IPS DF 6.9 (cell line): ENCODE measurements at regions not wholly inside any gene's neighbourhood (a gene's known extent, or its start where the extent isn't known, plus 50 kb on each side); places are given as distances from the start of the nearest gene placed in this dataset.

ENCODE experiments used
- DNase-seq: peaks from one replicate; pipeline ENCODE4 v3.0.0-alpha.2; 2013; ENCODE audit warnings: low read depth, low spot score
- H3K27ac ChIP-seq: one replicate; pipeline ENCODE4 v1.5.1; 2013; ENCODE audit warnings: low read length, control low read depth
- H3K27me3 ChIP-seq: 2 replicates; pipeline ENCODE4 v1.6.1; 2013; ENCODE audit warnings: mild to moderate bottlenecking, low read length; ENCODE audit not compliant: control insufficient read depth, insufficient read depth
- H3K36me3 ChIP-seq: 2 replicates; pipeline ENCODE4 v1.6.1; 2013; ENCODE audit warnings: low read length; ENCODE audit not compliant: control insufficient read depth, insufficient read depth
- H3K4me1 ChIP-seq: 2 replicates; pipeline ENCODE4 v1.6.1; 2013; ENCODE audit warnings: low read length; ENCODE audit not compliant: control insufficient read depth, insufficient read depth
- H3K4me3 ChIP-seq: 2 replicates; pipeline ENCODE4 v1.5.1; 2013; ENCODE audit warnings: mild to moderate bottlenecking, low read length
- H3K9me3 ChIP-seq: 2 replicates; pipeline ENCODE4 v1.6.1; 2013; ENCODE audit warnings: low read length, inconsistent platforms; ENCODE audit not compliant: control insufficient read depth, insufficient read depth
- WGBS: extraction: QIAGEN DNeasy Blood & Tissue Kit; methylation state at CpG from one replicate; pipeline ENCODE4 v1.1.7; 2013; ENCODE audit warnings: mixed read lengths, missing lambda C conversion rate; ENCODE audit not compliant: insufficient read length, insufficient coverage; 5-methylcytosine and 5-hydroxymethylcytosine counted together

DNA sequence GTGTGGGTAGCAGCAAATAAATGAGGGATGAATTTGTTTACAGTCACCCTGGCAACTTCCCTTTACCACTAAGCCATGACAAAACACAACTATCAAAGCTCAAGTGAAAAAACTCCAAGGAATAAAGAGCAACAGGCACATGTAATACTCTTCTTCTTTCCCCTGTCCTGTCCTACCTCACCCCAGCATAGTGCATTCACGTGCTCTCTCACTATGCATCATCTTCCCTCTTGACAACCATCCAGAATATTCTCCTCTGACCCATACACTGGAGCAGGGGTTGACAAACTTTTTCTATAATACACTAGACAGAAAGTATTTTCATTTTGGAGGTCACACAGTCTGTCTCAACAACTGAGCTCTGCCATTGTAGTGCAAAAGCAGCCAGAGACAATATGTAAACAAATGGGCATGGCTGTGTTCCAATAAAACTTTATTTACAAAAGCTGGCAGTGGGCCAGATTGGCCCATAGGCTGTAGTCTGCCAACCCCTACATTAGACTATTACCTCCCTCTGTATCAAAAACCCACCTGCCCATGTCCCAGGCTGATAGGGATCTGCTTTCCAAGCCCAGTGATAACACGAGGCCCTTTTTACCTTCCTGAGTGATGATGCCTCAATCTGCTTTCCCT is 354.5 kb downstream of the FGFR2 start:
- WGBS = no CpG with 5 or more reads among the region's 2 CpGs
- Histone ChIP-seq H3K27me3 (no peaks in the 10 kb centered on the region), H3K4me1 (no peaks in the 10 kb centered on the region), H3K27ac (no peak overlapping the region), H3K4me3 (no peak overlapping the region), H3K9me3 (no peaks in the 10 kb centered on the region), H3K36me3 (no peaks in the 10 kb centered on the region)
- DNase-seq = no peak

DNA sequence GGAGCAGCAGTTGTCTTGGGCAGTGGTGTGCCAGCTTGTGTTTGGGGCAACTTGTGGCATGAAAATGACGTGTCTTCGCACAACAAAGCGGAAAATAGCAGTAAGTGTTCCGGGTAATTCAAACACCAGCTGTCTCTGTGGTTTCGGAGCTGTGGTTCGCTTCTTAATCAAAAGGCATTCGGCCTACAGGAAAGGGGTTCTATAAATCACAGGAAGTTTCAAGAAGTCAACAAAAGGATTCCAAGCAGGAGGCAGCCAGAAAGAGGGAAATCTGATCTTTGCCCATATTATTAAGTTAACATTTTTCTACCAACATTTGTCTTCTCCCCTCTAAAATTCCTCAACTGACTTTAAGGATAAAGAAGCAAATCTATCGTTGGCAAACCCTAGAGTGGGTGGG is 353.4 kb downstream of the FGFR2 start:
- WGBS = no CpG with 5 or more reads among the region's 8 CpGs
- no peaks in the 10 kb centered on the region for H3K9me3 ChIP-seq
- no peaks in the 10 kb centered on the region for H3K27me3 ChIP-seq
- H3K4me3 ChIP-seq = no peak overlapping the region
- no peaks in the 10 kb centered on the region for H3K36me3 ChIP-seq
- DNase-seq = no peak
- H3K4me1 ChIP-seq = no peaks in the 10 kb centered on the region
- no peak overlapping the region for H3K27ac ChIP-seq

DNA sequence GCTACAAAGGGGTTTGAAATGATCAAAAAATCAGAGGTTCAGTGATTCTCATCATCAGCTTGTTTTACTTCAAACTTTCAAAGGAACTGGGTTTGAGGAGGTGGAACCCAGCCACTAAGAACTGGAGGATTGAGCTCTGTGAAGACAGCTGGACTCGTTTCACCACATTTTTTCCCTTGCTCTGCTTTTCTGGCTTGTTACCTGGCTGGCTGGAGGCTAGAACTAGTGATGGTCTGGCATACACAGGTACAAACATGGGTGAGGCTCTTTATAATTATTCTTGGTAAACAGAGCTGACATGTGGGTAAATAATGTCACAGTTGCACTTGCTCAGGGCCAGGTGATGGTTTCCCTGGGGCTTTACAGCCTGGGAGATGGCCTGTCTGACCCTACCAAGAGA is 352.5 kb downstream of the FGFR2 start:
- H3K27ac ChIP-seq = no peak overlapping the region
- H3K27me3 ChIP-seq = no peaks in the 10 kb centered on the region
- no peaks in the 10 kb centered on the region for H3K36me3 ChIP-seq
- DNase-seq = no peak
- no CpG with 5 or more reads among the region's 1 CpG for WGBS
- H3K9me3 ChIP-seq = no peaks in the 10 kb centered on the region
- H3K4me1 ChIP-seq = no peaks in the 10 kb centered on the region
- no peak overlapping the region for H3K4me3 ChIP-seq

DNA sequence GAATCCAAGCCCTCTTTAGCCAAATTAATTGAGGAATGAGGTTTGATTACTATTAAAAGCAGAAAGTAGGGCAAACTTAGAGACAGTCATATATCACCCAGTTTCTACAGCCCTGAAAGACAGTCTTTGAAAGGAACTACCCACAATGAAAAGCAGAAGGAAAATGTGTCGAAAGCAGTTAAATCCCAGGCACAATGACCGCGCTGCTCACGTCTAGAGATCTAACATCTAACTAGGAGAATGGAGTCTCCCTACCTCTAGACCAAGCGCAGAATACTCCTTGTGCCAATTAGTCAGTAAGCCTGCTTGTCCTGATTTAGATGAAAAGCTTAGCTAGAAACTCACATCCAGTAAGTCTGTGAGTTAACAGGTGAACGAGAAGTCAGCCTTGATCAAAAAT is 350.0 kb downstream of the FGFR2 start:
- WGBS = no CpG with 5 or more reads among the region's 6 CpGs
- no peaks in the 10 kb centered on the region for H3K4me1 ChIP-seq
- H3K4me3 ChIP-seq = no peak overlapping the region
- H3K27me3 ChIP-seq = no peaks in the 10 kb centered on the region
- no peaks in the 10 kb centered on the region for H3K36me3 ChIP-seq
- no peak overlapping the region for H3K27ac ChIP-seq
- no peaks in the 10 kb centered on the region for H3K9me3 ChIP-seq
- DNase-seq = no peak

DNA sequence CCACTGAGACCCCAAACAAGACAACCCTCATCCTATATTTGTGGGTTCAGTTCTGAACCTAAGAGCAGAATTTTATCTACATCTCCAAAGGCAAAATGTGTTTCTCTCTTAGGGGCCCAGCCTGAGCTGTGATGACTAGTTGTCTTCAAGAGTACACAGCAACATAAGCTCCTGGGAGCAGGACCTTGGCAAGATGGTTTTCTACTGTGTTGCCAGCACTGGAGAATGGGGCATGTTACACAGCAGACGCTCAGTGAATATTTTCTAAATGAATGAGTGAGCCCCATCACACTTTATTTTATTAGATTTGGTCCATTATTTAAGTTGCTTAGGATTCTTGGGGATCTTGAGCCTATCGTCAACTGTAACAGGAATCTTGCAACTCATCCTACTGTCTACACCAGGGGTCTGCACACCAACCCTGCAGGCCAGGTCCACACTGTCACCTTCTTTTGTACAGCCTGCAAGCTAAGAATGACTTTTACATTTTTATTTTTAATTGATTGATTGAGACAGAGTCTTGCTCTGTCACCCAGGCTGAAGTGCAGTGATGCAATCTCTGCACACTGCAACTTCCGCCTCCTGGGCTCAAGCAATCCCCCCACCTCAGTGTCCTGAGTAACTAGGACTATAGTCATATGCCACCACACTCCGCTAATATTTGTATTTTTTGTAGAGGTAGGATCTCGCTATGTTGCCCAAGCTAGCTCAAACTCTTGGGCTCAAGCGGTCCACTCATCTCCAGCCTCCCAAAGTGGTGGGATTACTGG is 347.1 kb downstream of the FGFR2 start:
- no CpG with 5 or more reads among the region's 6 CpGs for WGBS
- Histone ChIP-seq H3K9me3 (no peaks in the 10 kb centered on the region), H3K4me3 (no peak overlapping the region), H3K4me1 (no peaks in the 10 kb centered on the region), H3K27me3 (no peaks in the 10 kb centered on the region), H3K27ac (no peak overlapping the region), H3K36me3 (no peaks in the 10 kb centered on the region)
- no peak for DNase-seq

DNA sequence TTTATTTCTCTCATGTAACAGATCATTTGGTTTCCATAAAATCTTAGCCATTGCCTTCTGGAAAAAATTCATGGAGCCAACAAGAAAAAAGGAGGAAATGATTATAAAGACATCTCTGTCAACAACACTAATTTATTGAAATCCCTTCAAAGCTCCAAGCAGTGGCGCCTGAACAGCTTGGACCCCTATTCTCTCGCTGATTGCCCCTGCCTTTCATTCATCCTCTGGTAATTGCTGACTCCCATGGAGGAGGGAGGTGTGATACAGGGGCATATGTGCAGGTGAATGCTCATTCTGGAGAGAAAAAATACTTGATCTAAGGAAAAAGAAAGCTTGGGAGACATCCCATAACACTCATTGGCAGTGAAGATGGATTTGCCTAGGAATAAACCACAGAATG is 345.5 kb downstream of the FGFR2 start:
- Histone ChIP-seq H3K27ac (no peak overlapping the region), H3K4me3 (no peak overlapping the region), H3K36me3 (no peaks in the 10 kb centered on the region), H3K27me3 (no peaks in the 10 kb centered on the region), H3K4me1 (no peaks in the 10 kb centered on the region), H3K9me3 (no peaks in the 10 kb centered on the region)
- DNase-seq = no peak
- no CpG with 5 or more reads among the region's 2 CpGs for WGBS

DNA sequence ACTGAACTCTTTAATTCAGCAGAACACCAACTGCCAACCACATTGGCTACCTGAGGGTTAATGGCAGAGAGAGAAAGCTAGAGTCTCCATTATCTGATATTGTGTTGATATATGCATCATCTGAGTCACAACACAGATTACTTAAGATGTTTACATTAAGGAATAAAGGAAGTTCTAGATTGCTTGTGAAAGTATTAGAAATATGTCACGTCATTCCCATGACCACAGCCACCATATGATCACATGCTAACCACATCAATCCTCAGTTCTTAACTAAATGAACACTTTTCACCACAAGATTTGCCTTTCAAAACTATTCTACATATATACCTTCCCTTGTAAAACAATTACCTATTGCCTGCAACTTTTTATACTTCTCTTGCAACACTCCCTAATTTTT is 337.9 kb downstream of the FGFR2 start:
- WGBS = no CpG with 5 or more reads among the region's 1 CpG
- Histone ChIP-seq H3K27me3 (no peaks in the 10 kb centered on the region), H3K27ac (no peak overlapping the region), H3K4me3 (no peak overlapping the region), H3K36me3 (no peaks in the 10 kb centered on the region), H3K4me1 (no peaks in the 10 kb centered on the region; the same call in 1 of the 2 replicates), H3K9me3 (no peaks in the 10 kb centered on the region)
- DNase-seq = no peak

DNA sequence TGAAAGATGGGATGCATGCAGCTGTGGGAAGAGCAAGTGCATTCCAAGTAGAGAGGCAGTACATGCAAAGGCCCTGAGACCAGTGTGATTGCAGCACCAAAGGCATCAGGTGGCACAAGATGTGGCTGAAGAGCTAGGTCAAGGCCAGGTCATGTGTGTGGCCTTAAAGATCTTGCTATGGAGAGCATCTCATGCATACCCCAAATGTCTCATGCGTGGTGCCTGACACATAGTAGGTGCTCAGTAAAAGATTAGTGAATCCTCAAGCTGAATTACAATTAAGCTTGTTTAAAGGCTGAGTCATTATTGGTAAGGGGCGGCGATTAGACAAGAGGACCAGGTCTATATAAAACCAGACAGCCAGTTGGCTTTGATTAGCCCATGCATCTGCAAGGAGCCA is 336.6 kb downstream of the FGFR2 start:
- WGBS = no CpG with 5 or more reads among the region's 3 CpGs
- Histone ChIP-seq H3K9me3 (no peaks in the 10 kb centered on the region), H3K27ac (no peak overlapping the region), H3K36me3 (no peaks in the 10 kb centered on the region), H3K4me1 (no peaks in the 10 kb centered on the region; the same call in 1 of the 2 replicates), H3K4me3 (no peak overlapping the region), H3K27me3 (no peaks in the 10 kb centered on the region)
- DNase-seq = no peak

DNA sequence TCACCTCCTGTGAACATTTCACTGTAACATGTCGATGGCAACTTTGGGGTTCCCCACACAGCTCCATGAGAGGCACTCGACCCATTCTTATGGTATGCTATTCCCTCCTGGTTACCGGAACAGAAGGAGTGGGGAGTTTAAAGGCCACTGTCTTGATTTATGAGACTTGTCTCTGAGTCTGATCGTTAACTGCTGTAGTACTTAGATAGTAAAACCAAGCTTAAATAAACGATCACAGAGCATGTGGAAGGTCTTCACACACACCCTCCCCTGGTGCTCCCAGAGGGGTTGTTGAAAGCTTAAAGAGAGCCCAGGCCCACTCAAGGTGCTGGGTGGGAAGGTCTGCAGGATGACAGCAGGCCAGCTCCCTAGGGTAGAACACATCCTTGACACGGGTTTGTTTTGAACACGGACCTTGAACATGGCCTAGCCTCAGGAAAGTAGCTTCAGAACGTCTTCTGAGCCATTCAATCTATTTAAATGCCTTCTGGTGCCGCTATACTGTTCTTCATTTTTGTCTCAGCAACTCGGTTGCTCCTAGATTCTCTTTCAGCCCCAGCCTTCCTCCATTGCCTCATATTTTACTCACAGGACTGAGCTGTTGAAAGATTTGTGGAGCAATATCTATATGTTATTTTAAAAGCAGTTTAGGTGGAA is 335.3 kb downstream of the FGFR2 start:
- DNase-seq = no peak
- no peaks in the 10 kb centered on the region for H3K27me3 ChIP-seq
- no CpG with 5 or more reads among the region's 10 CpGs for WGBS
- H3K27ac ChIP-seq = no peak overlapping the region
- no peaks in the 10 kb centered on the region for H3K36me3 ChIP-seq
- H3K4me1 ChIP-seq = no peaks in the 10 kb centered on the region; the same call in 1 of the 2 replicates
- no peaks in the 10 kb centered on the region for H3K9me3 ChIP-seq
- no peak overlapping the region for H3K4me3 ChIP-seq

DNA sequence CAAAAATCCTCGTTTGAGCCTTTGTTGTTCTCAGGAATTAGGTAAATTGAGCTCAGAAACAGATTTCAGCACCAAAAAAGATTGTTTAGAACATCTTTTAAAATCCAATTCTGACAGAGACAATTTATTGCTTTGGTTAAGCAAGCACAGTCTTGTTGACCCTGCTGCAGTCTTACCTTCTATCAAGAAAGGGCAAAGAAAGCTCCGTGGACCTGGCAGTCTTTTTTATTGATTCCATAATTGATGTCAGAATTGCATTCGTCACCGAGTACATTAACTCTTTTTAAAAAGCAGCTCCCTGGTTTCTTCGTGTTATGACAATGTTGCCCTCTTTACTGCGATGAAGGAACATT is 334.8 kb downstream of the FGFR2 start:
- no peaks in the 10 kb centered on the region for H3K27me3 ChIP-seq
- no peak for DNase-seq
- WGBS = no CpG with 5 or more reads among the region's 6 CpGs
- H3K4me3 ChIP-seq = no peak overlapping the region
- no peaks in the 10 kb centered on the region for H3K9me3 ChIP-seq
- H3K36me3 ChIP-seq = no peaks in the 10 kb centered on the region
- H3K27ac ChIP-seq = no peak overlapping the region
- H3K4me1 ChIP-seq = no peaks in the 10 kb centered on the region; the same call in 1 of the 2 replicates
